NCI-H2171 treated with DMSO at 0.1 percent for 48 hours (cell line): ENCODE measurements at regions not wholly inside any gene's neighbourhood (a gene's known extent, or its start where the extent isn't known, plus 50 kb on each side); places are given as distances from the start of the nearest gene placed in this dataset.
A peak's percentile ranks its signal among the peaks of the same experiment; 100 is the strongest.

ENCODE experiments used
- DNase-seq: peaks from one replicate; lab custom pipeline; 2025; lab: John Stamatoyannopoulos, UW

GRCh38 chr13:44220948-44221347, 152.7 kb upstream of the SERP2 start:
- DNase-seq, result peak; percentile 3

GRCh38 chr13:44221657-44222056, 152.0 kb upstream of the SERP2 start:
- no peak for DNase-seq

GRCh38 chr13:44223770-44224444, 149.7 kb upstream of the SERP2 start:
- DNase-seq, result no peak

- no peak for DNase-seq
Measured at GRCh38 chr13:44224450-44225149, 149.0 kb upstream of the SERP2 start.

- no peak for DNase-seq
Measured at GRCh38 chr13:44229371-44230030, 144.1 kb upstream of the SERP2 start.

- DNase-seq, result no peak
Measured at GRCh38 chr13:44230071-44230470, 143.6 kb upstream of the SERP2 start.

GRCh38 chr13:44230736-44231135, 142.9 kb upstream of the SERP2 start:
- DNase-seq, result no peak

GRCh38 chr13:44231786-44232516, 141.7 kb upstream of the SERP2 start:
- no peak for DNase-seq

GRCh38 chr13:44232774-44233173, 140.8 kb upstream of the SERP2 start:
- DNase-seq, result no peak

- DNase-seq, result no peak
Measured at GRCh38 chr13:44234566-44234965, 139.1 kb upstream of the SERP2 start.

- DNase-seq, result no peak
Measured at GRCh38 chr13:44236370-44236769, 137.3 kb upstream of the SERP2 start.

GRCh38 chr13:44236801-44237207, 136.8 kb upstream of the SERP2 start:
- no peak for DNase-seq

GRCh38 chr13:44237276-44237767, 136.3 kb upstream of the SERP2 start:
- no peak for DNase-seq

GRCh38 chr13:44237881-44238421, 135.7 kb upstream of the SERP2 start:
- no peak for DNase-seq

- DNase-seq, result no peak
Measured at GRCh38 chr13:44240611-44241145, 132.9 kb upstream of the SERP2 start.

- no peak for DNase-seq
Measured at GRCh38 chr13:44241638-44242037, 132.0 kb upstream of the SERP2 start.

GRCh38 chr13:44242766-44243165, 130.9 kb upstream of the SERP2 start:
- DNase-seq, result no peak

- DNase-seq, result no peak
Measured at GRCh38 chr13:44243198-44243857, 130.3 kb upstream of the SERP2 start.

- no peak for DNase-seq
Measured at GRCh38 chr13:44244288-44244687, 129.3 kb upstream of the SERP2 start.

- no peak for DNase-seq
Measured at GRCh38 chr13:44249431-44249836, 124.2 kb upstream of the SERP2 start.

GRCh38 chr13:44252938-44253337, 120.7 kb upstream of the SERP2 start:
- DNase-seq, result no peak
